ENCODE measurements at regions not wholly inside any gene's neighbourhood (a gene's known extent, or its start where the extent isn't known, plus 50 kb on each side); places are given as distances from the start of the nearest gene placed in this dataset.

GRCh38 chr15:97576929-97577645, 383.4 kb upstream of the ARRDC4 start:
- DNase-seq (ENCODE audit: low read depth) = no peak

- DNase-seq (ENCODE audit: low read depth) = no peak
Measured at GRCh38 chr15:97585408-97585807, 375.1 kb upstream of the ARRDC4 start.

DNA sequence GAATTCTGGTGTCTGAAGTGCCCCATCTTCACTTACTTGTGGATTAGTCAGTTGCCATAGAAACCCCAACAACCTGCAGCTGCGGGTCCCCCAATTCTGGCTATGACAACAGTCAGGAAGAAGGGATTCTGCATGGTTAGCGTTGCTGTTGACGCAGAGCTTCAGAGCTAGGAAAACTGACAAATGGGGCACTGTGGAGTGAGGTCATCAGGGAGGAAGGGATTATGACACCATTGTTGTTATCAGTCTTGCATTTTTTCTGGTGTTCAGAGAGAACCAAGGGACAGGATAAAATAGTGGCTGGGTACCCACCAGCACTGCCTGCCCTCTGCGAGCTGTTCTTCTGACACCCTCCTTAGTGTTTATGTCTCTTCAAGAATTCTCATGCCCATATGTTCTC, 367.7 kb upstream of the ARRDC4 start:
- no peak for DNase-seq (ENCODE audit: low read depth)

DNA sequence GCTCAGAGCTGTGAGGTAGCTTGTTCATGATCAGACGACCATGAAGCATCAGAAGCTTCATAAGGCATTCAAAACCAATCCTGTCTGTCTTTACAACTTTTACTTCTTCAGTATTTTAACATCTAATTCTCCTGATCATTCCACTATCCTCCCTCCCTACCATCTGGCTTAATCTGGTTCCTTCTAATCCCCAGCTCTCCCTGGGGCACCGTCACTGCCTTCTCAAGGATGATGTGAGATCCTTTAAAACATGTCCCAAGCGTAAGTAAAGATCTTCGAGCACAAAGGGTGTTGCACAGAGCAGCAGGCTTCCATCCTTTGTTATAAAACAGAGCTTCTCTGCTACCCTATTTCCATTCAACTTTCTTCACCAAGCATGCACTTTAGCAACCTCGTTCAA, 362.7 kb upstream of the ARRDC4 start:
- no peak for DNase-seq (ENCODE audit: low read depth)

GRCh38 chr15:97598353-97598798, 362.1 kb upstream of the ARRDC4 start:
- DNase-seq (ENCODE audit: low read depth) = no peak

- DNase-seq (ENCODE audit: low read depth) = no peak
Measured at GRCh38 chr15:97600190-97600589, 360.3 kb upstream of the ARRDC4 start.

- no peak for DNase-seq (ENCODE audit: low read depth)
Measured at GRCh38 chr15:97604677-97605076, 355.8 kb upstream of the ARRDC4 start.

GRCh38 chr15:97615114-97615513, 345.4 kb upstream of the ARRDC4 start:
- DNase-seq (ENCODE audit: low read depth) = no peak

- DNase-seq (ENCODE audit: low read depth) = no peak
Measured at GRCh38 chr15:97623091-97623661, 337.3 kb upstream of the ARRDC4 start.

- no peak for DNase-seq (ENCODE audit: low read depth)
Measured at GRCh38 chr15:97627634-97628033, 332.9 kb upstream of the ARRDC4 start.

GRCh38 chr15:97645758-97646157, 314.7 kb upstream of the ARRDC4 start:
- no peak for DNase-seq (ENCODE audit: low read depth)

DNA sequence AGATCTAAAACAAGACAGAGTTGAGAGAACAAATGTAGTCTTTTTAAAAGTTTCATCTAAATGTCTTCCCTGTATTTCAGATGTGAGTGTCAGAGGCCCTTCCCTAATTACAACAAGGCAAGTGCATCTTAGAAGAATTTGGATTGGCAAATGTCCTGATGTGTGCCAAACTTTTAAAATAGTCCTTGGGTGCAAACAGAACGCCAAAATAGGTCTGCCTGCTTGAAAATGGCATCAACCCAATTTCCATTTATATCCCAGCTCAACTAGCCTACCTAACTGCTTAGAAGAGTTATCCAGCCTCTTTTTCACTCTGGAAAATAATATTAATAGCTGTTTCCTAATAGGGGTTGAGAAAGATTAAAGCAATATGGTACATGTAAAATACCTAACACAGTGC, 311.8 kb upstream of the ARRDC4 start:
- peak; percentile 36 for DNase-seq (ENCODE audit: low read depth)

GRCh38 chr15:97652041-97652440, 308.5 kb upstream of the ARRDC4 start:
- no peak for DNase-seq (ENCODE audit: low read depth)

DNA sequence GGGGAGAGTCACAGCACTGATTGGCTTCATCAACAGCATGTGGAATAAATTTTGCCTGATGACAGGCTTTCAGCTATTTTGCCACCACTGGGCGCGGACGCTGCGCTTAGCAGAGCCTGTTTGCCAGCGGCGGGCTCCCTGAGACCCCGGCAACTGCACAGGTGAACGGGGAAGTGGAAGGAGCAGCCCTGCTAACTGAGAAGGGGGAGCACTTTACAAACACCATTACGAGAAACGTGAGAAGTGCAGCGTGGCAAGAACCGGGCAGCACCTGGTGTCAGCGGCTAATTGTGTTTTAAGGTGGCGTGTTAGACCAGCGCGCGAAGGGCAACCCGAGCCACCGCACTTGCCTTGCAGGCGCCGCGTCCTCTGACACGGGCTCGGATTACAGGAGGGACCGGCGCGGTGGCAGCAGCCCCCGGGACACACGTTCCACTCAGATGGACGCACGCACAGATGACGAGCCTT, 307.8 kb upstream of the ARRDC4 start:
- peak; percentile 2 for DNase-seq (ENCODE audit: low read depth)

DNA sequence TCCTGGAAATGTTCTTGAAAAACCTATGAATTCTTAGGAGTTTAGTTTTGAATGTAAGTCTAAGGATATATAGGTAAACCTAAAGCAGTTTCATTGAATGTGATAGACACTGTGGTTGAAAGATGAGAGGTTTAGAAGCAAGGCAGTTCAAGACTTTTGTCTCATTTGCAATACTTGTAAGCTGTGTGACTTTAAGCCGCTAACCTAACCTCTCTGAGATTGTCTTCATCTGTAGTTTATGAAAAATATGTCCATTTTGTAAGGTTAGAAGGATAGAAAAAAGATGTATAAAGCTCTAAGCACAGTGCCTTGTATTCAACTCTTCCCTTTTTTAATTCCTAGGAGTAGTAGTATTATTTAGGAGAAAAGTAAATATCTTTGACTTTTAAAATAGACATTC, 306.6 kb upstream of the ARRDC4 start:
- DNase-seq (ENCODE audit: low read depth) = no peak

- DNase-seq (ENCODE audit: low read depth) = no peak
Measured at GRCh38 chr15:97654481-97655076, 305.9 kb upstream of the ARRDC4 start.

DNA sequence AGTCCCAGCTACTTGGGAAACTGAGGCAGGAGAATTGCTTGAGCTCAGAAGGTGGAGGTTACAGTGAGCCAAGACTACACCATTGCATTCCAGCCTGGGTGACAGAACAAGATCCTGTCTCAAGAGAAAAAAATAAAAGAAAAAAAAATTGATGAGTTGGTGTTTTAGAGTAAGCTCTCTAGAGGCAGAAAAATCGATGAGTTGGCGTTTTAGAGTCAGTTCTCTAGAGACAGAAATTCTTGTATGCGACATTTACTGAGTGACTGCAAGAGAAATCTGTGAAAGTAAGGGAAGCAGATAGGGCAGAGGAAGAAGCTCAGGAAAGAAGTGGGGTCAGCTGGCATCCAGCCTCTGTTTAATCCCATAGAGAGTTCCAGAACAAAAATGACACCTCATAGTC, 298.7 kb upstream of the ARRDC4 start:
- DNase-seq (ENCODE audit: low read depth) = no peak

DNA sequence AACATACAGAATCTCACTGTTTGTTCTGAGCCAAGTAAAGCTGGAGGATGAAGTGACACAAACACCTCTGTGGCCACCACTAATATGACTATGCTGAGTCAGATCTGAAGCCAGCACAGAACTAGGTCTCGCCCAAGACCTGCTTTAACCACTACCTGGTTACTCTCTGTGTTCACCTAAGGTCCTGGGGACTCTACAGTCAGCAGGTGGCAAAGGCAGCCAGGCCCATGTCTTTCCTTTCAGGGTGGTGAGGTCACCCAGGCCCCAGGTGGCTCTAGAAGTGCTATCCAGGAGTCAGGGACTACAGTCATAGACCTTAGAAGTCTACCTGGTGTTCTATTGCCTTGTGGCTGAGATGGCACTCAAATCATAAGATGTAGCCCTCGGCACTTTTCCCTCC, 287.9 kb upstream of the ARRDC4 start:
- DNase-seq (ENCODE audit: low read depth) = no peak

DNA sequence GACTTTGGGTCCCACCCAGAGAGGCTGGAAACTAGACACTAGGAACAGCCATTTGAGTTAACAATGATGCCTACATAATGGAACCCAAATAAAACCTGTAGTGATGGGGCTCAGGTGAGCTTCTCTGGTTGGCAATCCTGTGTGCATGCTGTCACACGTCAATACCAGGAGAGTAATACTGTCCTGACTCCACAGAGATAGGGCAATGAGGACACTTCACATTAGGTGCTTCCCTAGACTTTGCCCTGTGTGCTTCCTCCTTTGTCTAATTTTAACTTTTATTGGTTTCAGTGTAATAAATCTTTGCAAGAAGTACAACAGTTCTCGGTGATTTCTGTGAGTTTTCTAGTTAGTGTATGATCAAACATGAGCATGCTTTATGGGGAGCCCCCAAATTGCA, 281.8 kb upstream of the ARRDC4 start:
- no peak for DNase-seq (ENCODE audit: low read depth)

GRCh38 chr15:97679106-97679688, 281.3 kb upstream of the ARRDC4 start:
- DNase-seq (ENCODE audit: low read depth) = no peak

GRCh38 chr15:97680606-97681220, 279.8 kb upstream of the ARRDC4 start:
- DNase-seq (ENCODE audit: low read depth) = no peak

- DNase-seq (ENCODE audit: low read depth) = no peak
Measured at GRCh38 chr15:97683831-97684230, 276.7 kb upstream of the ARRDC4 start.

Measured in myocyte (in vitro differentiated cells).